ENCODE measurements at regions not wholly inside any gene's neighbourhood (a gene's known extent, or its start where the extent isn't known, plus 50 kb on each side); places are given as distances from the start of the nearest gene placed in this dataset.
A peak's percentile ranks its signal among the peaks of the same experiment; 100 is the strongest.
"Not testable (repeated sequence)": the region's sequence is repeated elsewhere in the genome, so short reads cannot be mapped to it uniquely, and the experiment has no call there.

DNA sequence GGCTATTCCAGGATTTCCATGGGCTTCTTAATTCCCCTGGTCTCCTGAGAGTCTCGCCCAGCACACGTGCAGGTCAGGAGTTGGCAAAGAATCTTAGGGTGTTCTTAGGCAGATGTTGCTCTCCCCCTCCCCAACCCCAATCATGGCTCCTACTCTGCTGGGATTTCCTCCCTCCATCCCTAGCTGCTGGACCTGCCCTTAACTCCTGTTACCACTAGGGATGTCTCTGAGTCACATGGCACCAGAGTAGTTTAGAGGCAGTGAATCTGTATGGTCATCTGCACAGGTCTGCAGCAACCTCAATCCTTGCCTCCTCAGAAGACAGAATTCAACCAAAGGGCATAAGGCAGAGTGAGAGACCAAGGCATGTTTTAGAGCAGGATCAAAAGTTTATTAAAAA lies 51.8 kb upstream of the CHST3 start:
- Histone ChIP-seq H3K4me3 (ENCODE audit: low read length in 2 of 2) (no peak overlapping the region), H3K36me3 (ENCODE audit: insufficient read depth, low read length) (no peaks in the 10 kb centered on the region), H3K27ac (ENCODE audit: low read depth, low read length) (no peak overlapping the region), H3K27me3 (ENCODE audit: insufficient read depth, low read length) (no peaks in the 10 kb centered on the region), H3K9me3 (ENCODE audit: control insufficient read depth in 1 of 2, low read length in 2 of 2) (no peaks in the 10 kb centered on the region), H3K4me1 (ENCODE audit: insufficient read depth, low read length) (no peaks in the 10 kb centered on the region)
- peaks cover 0 to 10% (median 6%) of the 10 kb centered on the region in 8 donors for H3K9me3 Mint-ChIP-seq
- no peak overlapping the region for H3K4me3 Mint-ChIP-seq
- POLR2A ChIA-PET (ENCODE audit: partially characterized antibody) = no interaction called here
- peaks cover 5 to 10% (median 7%) of the 10 kb centered on the region in 4 donors for H3K4me1 Mint-ChIP-seq
- CTCF ChIA-PET (ENCODE audit: partially characterized antibody) = no interaction called here
- no peak for DNase-seq
- H3K27me3 Mint-ChIP-seq = no peaks in the 10 kb centered on the region
- intact Hi-C loops (cut with micrococcal nuclease) = no loop called here
- H3K36me3 Mint-ChIP-seq = no peaks in the 10 kb centered on the region
- H3K27ac Mint-ChIP-seq = no peak overlapping the region

DNA sequence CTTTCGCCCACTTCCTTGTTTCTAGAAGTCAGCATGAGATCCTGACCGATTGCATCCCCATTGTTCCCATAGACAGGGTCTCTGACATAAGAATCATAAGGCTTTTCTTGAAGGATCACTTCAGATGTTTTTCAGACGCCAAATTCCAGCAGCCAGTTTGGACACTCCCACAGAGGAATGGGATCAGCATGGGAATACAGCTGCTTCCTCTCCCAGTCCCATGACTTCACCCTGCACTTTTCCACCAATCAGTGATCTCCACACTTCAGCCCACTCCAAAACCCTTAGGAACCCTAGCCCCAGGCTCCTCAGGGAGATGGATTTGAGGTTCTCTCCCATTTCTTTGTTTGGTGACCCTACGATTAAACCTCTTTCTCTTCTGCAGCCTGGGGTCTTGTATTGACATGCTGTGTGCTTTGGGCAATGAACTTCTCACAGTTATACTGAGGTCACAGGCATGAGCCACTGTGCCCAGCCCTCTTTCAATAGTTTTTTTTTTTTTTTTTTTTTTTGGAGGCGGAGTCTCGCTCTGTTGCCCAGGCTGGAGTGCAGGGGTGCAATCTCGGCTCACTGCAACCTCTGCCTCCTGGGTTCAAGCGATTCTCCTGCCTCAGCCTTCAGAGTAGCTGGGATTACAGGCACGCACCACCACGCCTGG lies 52.8 kb upstream of the CHST3 start:
- H3K36me3 Mint-ChIP-seq = no peaks in the 10 kb centered on the region
- Histone ChIP-seq H3K4me3 (ENCODE audit: low read length in 2 of 2) (no peak overlapping the region), H3K4me1 (ENCODE audit: insufficient read depth, low read length) (no peaks in the 10 kb centered on the region), H3K36me3 (ENCODE audit: insufficient read depth, low read length) (no peaks in the 10 kb centered on the region), H3K27ac (ENCODE audit: low read depth, low read length) (no peak overlapping the region), H3K27me3 (ENCODE audit: insufficient read depth, low read length) (no peaks in the 10 kb centered on the region), H3K9me3 (ENCODE audit: control insufficient read depth in 1 of 2, low read length in 2 of 2) (no peaks in the 10 kb centered on the region)
- no peak overlapping the region for H3K4me3 Mint-ChIP-seq
- intact Hi-C loops (cut with micrococcal nuclease) = no loop called here
- DNase-seq = no peak
- peaks cover 5 to 10% (median 7%) of the 10 kb centered on the region in 4 donors for H3K4me1 Mint-ChIP-seq
- H3K27ac Mint-ChIP-seq = no peak overlapping the region
- peaks cover 0 to 5% (median 2%) of the 10 kb centered on the region in 8 donors for H3K9me3 Mint-ChIP-seq
- POLR2A ChIA-PET (ENCODE audit: partially characterized antibody) = no interaction called here
- H3K27me3 Mint-ChIP-seq = no peaks in the 10 kb centered on the region
- CTCF ChIA-PET (ENCODE audit: partially characterized antibody) = interaction anchor here (0.7 kb wide), 1 partner anchor 309 kb away, joined by 3 read pairs; no protein-coding TSS in a partner anchor

DNA sequence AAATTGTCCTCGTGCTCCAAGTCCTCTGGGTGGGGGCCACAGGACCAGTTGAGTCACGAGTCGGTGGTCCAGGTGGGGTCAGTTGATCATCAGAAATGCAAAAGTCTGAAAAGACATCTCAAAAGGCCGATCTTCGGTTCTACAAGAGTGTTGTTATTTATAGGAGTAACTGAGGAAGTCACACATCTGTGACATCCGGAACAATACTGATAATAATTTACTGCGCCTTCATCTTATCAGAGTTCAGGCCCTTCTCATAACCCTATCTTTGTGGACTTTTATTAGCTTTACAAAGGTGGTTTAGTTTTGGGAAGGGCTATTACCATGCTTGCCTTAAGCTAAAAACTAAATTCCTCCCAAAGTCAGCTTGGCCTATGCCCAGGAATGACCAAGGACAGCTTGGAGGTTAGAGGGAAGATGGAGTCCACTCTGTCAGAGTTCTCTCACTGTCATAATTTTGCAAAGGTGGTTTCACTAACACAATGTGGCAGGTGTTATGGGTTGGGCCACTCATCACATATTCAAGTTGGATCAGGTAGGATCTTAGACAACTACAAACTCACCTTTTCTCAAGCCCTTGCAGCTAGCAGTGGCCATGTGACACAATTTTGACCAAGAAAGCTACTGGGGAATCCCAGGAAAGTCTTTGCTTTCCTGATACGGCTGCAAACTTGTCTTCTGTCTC lies 54.7 kb upstream of the CHST3 start:
- no peaks in the 10 kb centered on the region for H3K36me3 ChIP-seq (ENCODE audit: insufficient read depth, low read length)
- POLR2A ChIA-PET (ENCODE audit: partially characterized antibody) = no interaction called here
- H3K4me1 Mint-ChIP-seq = peaks cover 5 to 10% (median 7%) of the 10 kb centered on the region in 4 donors

DNA sequence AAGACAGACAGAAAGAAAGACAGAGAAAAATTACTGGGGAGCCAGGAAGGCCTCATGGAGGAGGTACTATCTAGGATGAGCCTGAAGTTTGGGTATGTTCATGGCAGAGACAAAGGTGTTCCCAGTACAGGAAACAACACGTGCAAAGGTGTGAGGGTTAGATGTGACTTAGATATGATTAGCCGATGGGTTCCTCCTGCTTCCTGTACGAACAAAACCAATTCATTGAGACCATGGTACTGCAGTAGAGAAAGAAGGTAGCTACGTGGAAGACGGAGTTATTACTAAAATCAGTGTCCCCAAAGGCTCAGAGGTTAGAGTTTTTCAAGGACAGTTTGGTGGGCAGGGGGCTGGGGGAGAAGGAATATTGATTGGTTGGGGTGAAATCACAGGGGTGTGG lies 55.2 kb upstream of the CHST3 start:
- Histone ChIP-seq H3K4me3 (ENCODE audit: low read length in 2 of 2) (no peak overlapping the region), H3K9me3 (ENCODE audit: control insufficient read depth in 1 of 2, low read length in 2 of 2) (no peaks in the 10 kb centered on the region), H3K27me3 (ENCODE audit: insufficient read depth, low read length) (no peaks in the 10 kb centered on the region), H3K4me1 (ENCODE audit: insufficient read depth, low read length) (no peaks in the 10 kb centered on the region), H3K36me3 (ENCODE audit: insufficient read depth, low read length) (no peaks in the 10 kb centered on the region), H3K27ac (ENCODE audit: low read depth, low read length) (no peak overlapping the region)
- CTCF ChIA-PET (ENCODE audit: partially characterized antibody) = interaction anchor here (1.2 to 1.8 kb wide), 3 partner anchors 10 to 140 kb away, joined by 3 to 4 read pairs (median 3); no protein-coding TSS in a partner anchor
- DNase-seq = no peak
- Mint-ChIP-seq H3K9me3 (peaks cover 0 to 4% (median under 1%) of the 10 kb centered on the region in 8 donors), H3K27me3 (no peaks in the 10 kb centered on the region), H3K27ac (peak overlapping the region in 2 of 7 donors; percentile 25 to 26), H3K36me3 (no peaks in the 10 kb centered on the region), H3K4me3 (no peak overlapping the region), H3K4me1 (peaks cover 5 to 10% (median 7%) of the 10 kb centered on the region in 4 donors)
- intact Hi-C loops (cut with micrococcal nuclease) = no loop called here
- POLR2A ChIA-PET (ENCODE audit: partially characterized antibody) = no interaction called here

More for the DNA sequence above, 54.7 kb upstream of the CHST3 start:
- CTCF ChIA-PET (ENCODE audit: partially characterized antibody) = interaction anchor here (1.2 to 1.8 kb wide), 3 partner anchors 11 to 139 kb away, joined by 3 to 4 read pairs (median 3); no protein-coding TSS in a partner anchor
- H3K9me3 Mint-ChIP-seq = peaks cover 0 to 4% (median 1%) of the 10 kb centered on the region in 8 donors
- H3K36me3 Mint-ChIP-seq = no peaks in the 10 kb centered on the region
- Histone ChIP-seq H3K27me3 (ENCODE audit: insufficient read depth, low read length) (no peaks in the 10 kb centered on the region), H3K27ac (ENCODE audit: low read depth, low read length) (no peak overlapping the region), H3K4me3 (ENCODE audit: low read length in 2 of 2) (no peak overlapping the region), H3K4me1 (ENCODE audit: insufficient read depth, low read length) (no peaks in the 10 kb centered on the region), H3K9me3 (ENCODE audit: control insufficient read depth in 1 of 2, low read length in 2 of 2) (no peaks in the 10 kb centered on the region)
- intact Hi-C loops (cut with micrococcal nuclease) = no loop called here
- H3K27ac Mint-ChIP-seq = peak overlapping the region in 1 of 7 donors; percentile 25
- no peak overlapping the region for H3K4me3 Mint-ChIP-seq
- H3K27me3 Mint-ChIP-seq = no peaks in the 10 kb centered on the region
- DNase-seq = no peak

DNA sequence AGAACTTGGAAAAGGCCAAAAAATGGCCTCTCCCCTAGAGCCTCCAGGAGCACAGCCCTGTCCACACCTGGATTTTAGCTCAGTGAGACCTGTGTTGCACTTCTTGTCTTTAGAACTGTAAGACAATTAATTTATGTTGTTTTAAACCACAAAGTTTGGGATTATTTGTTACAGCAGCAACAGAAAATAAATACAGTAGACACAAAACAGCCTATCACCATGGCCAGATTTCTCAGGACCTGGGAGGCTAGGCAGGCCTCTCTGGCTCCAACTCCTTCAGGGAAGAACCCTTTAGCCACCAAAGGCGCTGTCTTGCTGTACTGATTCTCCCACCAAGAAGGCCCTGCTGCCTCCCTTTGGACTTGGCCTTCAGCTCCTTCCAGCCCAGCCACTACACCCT lies 54.1 kb upstream of the PSAP start:
- DNase-seq = no peak
- H3K4me1 Mint-ChIP-seq = peaks cover 5 to 10% (median 7%) of the 10 kb centered on the region in 4 donors
- Histone ChIP-seq H3K9me3 (ENCODE audit: control insufficient read depth in 1 of 2, low read length in 2 of 2) (no peaks in the 10 kb centered on the region), H3K27me3 (ENCODE audit: insufficient read depth, low read length) (no peaks in the 10 kb centered on the region), H3K36me3 (ENCODE audit: insufficient read depth, low read length) (no peaks in the 10 kb centered on the region), H3K4me1 (ENCODE audit: insufficient read depth, low read length) (no peaks in the 10 kb centered on the region), H3K27ac (ENCODE audit: low read depth, low read length) (no peak overlapping the region), H3K4me3 (ENCODE audit: low read length in 2 of 2) (no peak overlapping the region)
- H3K4me3 Mint-ChIP-seq = no peak overlapping the region
- intact Hi-C loops (cut with micrococcal nuclease) = no loop called here
- no peaks in the 10 kb centered on the region for H3K36me3 Mint-ChIP-seq
- peaks cover 0 to 4% (median 0%) of the 10 kb centered on the region in 8 donors for H3K9me3 Mint-ChIP-seq
- ChIA-PET CTCF (ENCODE audit: partially characterized antibody) (interaction anchor here (1.3 to 3.1 kb wide), 2 partner anchors 9 to 29 kb away, joined by 3 to 24 read pairs; no protein-coding TSS in a partner anchor), POLR2A (ENCODE audit: partially characterized antibody) (no interaction called here)
- peak overlapping the region in 1 of 7 donors; percentile 48 for H3K27ac Mint-ChIP-seq
- no peaks in the 10 kb centered on the region for H3K27me3 Mint-ChIP-seq

DNA sequence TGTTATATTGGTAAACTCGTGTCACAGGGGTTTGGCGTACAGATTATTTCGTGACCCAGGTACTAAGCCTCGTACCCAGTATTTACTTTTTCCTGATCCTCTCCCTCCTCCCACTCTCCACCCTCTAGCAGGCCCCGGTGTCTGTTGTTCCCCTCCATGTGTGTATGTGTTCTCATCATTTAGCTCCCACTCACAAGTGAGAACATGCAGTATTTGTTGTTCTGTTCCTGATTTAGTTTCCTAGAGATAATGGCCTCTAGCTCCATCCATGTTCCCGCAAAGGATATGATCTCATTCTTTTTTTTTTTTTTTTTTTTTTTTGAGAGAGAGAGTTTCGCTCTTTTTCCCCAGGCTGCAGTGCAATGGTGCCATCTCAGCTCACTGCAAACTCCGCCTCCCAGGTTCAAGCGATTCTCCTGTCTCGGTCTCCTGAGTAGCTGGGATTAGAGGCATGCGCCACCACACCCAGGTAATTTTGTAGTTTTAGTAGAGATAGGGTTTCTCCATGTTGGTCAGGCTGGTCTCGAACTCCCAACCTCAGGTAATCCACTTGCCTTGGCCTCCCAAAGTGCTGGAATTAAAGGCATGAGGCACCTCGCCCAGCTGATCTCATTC lies 52.7 kb upstream of the PSAP start:
- H3K27me3 ChIP-seq (ENCODE audit: insufficient read depth, low read length); H3K27ac ChIP-seq (ENCODE audit: low read depth, low read length); H3K9me3 Mint-ChIP-seq; H3K4me1 ChIP-seq (ENCODE audit: insufficient read depth, low read length); POLR2A ChIA-PET (ENCODE audit: partially characterized antibody); H3K27me3 Mint-ChIP-seq; H3K4me1 Mint-ChIP-seq; H3K9me3 ChIP-seq (ENCODE audit: control insufficient read depth in 1 of 2, low read length in 2 of 2); H3K36me3 ChIP-seq (ENCODE audit: insufficient read depth, low read length); intact Hi-C loops (cut with micrococcal nuclease); H3K27ac Mint-ChIP-seq; H3K36me3 Mint-ChIP-seq; H3K4me3 Mint-ChIP-seq; H3K4me3 ChIP-seq (ENCODE audit: low read length in 2 of 2); DNase-seq: not testable (repeated sequence)
- CTCF ChIA-PET (ENCODE audit: partially characterized antibody) = interaction anchor here (0.6 to 2.4 kb wide), 3 partner anchors 10 to 149 kb away, joined by 3 to 7 read pairs (median 3); no protein-coding TSS in a partner anchor

DNA sequence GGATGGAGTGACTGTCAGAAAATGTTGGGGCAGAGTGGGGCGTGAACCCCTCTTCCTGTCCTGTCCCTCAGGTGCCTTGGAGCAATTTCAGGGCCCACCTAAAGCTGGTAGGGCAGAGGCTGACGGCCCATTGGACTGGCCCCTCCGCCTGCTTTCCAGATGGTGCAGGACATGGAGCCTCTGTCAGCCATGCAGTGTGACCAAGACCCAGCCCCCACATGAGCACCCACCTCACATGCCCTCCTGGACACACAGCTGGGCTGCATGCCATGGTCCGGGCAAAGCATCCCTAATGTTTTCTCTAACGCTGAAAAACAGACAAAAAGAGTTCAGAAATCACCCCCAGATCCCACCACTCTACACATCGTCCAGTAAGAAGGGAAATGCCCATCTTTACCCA lies 51.3 kb upstream of the PSAP start:
- peaks cover 0 to 2% (median 0%) of the 10 kb centered on the region in 8 donors for H3K9me3 Mint-ChIP-seq
- intact Hi-C loops (cut with micrococcal nuclease) = no loop called here
- ChIA-PET CTCF (ENCODE audit: partially characterized antibody) (interaction anchor here (2.4 kb wide), 1 partner anchor 146 kb away, joined by 7 read pairs; no protein-coding TSS in a partner anchor), POLR2A (ENCODE audit: partially characterized antibody) (no interaction called here)
- no peak overlapping the region for H3K27ac Mint-ChIP-seq
- DNase-seq = no peak
- no peaks in the 10 kb centered on the region for H3K27me3 Mint-ChIP-seq
- H3K4me1 Mint-ChIP-seq = peaks cover 0 to 2% (median under 1%) of the 10 kb centered on the region in 4 donors
- no peak overlapping the region for H3K4me3 Mint-ChIP-seq
- H3K36me3 ChIP-seq (ENCODE audit: insufficient read depth, low read length) = no peaks in the 10 kb centered on the region
- H3K9me3 ChIP-seq (ENCODE audit: control insufficient read depth in 1 of 2, low read length in 2 of 2) = no peaks in the 10 kb centered on the region
- no peaks in the 10 kb centered on the region for H3K27me3 ChIP-seq (ENCODE audit: insufficient read depth, low read length)
- no peak overlapping the region for H3K27ac ChIP-seq (ENCODE audit: low read depth, low read length)
- H3K4me3 ChIP-seq (ENCODE audit: low read length in 2 of 2) = no peak overlapping the region
- no peaks in the 10 kb centered on the region for H3K36me3 Mint-ChIP-seq
- H3K4me1 ChIP-seq (ENCODE audit: insufficient read depth, low read length) = no peaks in the 10 kb centered on the region

Data from CD4-positive, alpha-beta memory T cell (primary cell).